IPS-18a (cell line): ENCODE measurements at regions not wholly inside any gene's neighbourhood (a gene's known extent, or its start where the extent isn't known, plus 50 kb on each side); places are given as distances from the start of the nearest gene placed in this dataset.
"Not testable (repeated sequence)": the region's sequence is repeated elsewhere in the genome, so short reads cannot be mapped to it uniquely, and the experiment has no call there.

Source experiments
- H3K27ac ChIP-seq: one replicate; pipeline ENCODE4 v1.5.1; 2013; ENCODE audit warnings: low read length
- H3K27me3 ChIP-seq: one replicate; pipeline ENCODE4 v1.6.1; 2013; ENCODE audit warnings: mild to moderate bottlenecking, low read length; ENCODE audit not compliant: control insufficient read depth, insufficient read depth
- H3K36me3 ChIP-seq: one replicate; pipeline ENCODE4 v1.6.1; 2013; ENCODE audit warnings: low read depth, low read length; ENCODE audit not compliant: control insufficient read depth
- H3K4me1 ChIP-seq: one replicate; pipeline ENCODE4 v1.6.1; 2013; ENCODE audit warnings: low read depth, low read length; ENCODE audit not compliant: control insufficient read depth
- H3K4me3 ChIP-seq: one replicate; pipeline ENCODE4 v1.5.1; 2013; ENCODE audit warnings: low read length
- H3K9ac ChIP-seq: one replicate; pipeline ENCODE4 v1.6.1; 2013; ENCODE audit warnings: mild to moderate bottlenecking, low read length, moderate library complexity
- H3K9me3 ChIP-seq: one replicate; pipeline ENCODE4 v1.6.1; 2013; ENCODE audit warnings: low read depth, low read length; ENCODE audit not compliant: control insufficient read depth

- no peak overlapping the region for H3K9ac ChIP-seq
- H3K4me1 ChIP-seq, result no peaks in the 10 kb centered on the region
- H3K4me3 ChIP-seq, result no peak overlapping the region
- H3K9me3 ChIP-seq, result no peaks in the 10 kb centered on the region
- no peaks in the 10 kb centered on the region for H3K36me3 ChIP-seq
- no peak overlapping the region for H3K27ac ChIP-seq
- H3K27me3 ChIP-seq, result no peaks in the 10 kb centered on the region
Measured at GRCh38 chr2:163133602-163134001, 295.0 kb upstream of the KCNH7 start.

DNA sequence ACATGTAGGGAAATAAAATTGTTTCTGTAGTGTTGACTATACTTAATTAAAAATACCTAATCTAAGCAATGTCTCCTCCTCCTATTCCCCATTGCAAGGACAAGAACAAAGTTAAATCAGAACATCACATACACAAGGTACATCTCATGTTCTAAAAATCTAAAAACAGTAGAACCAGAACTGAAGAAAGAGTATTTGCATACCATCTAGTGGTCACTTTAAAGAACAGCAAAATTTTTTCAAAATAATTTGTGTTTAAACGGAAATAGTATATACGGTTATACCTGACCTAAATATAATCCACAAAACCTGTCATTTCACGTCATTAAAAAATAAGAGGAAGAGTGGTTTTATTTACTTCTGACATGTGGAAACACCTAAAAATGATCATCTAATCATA, 294.3 kb upstream of the KCNH7 start:
- Histone ChIP-seq H3K9me3 (no peaks in the 10 kb centered on the region), H3K27me3 (no peaks in the 10 kb centered on the region), H3K27ac (no peak overlapping the region), H3K4me1 (no peaks in the 10 kb centered on the region), H3K36me3 (no peaks in the 10 kb centered on the region), H3K9ac (no peak overlapping the region), H3K4me3 (no peak overlapping the region)

DNA sequence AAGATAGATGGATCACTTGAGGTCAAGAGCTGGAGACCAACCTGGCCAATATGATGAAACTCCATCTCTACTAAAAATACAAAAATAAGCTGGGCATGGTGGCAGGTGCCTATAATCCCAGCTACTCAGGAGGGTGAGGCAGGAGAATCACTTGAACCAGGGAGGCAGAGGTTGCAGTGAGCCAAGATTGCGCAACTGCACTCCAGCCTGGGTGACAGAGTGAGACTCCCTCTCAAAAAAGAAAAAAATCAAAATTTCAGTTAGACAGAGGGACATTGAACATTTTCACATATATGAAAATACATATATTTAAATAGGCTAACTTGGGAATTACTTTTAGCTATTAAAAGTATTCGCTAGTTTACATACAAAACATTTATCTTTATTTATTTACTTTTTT, 293.6 kb upstream of the KCNH7 start:
- not testable (repeated sequence) for H3K4me1 ChIP-seq, H3K9ac ChIP-seq, H3K36me3 ChIP-seq, H3K4me3 ChIP-seq, H3K27ac ChIP-seq, H3K27me3 ChIP-seq, H3K9me3 ChIP-seq

DNA sequence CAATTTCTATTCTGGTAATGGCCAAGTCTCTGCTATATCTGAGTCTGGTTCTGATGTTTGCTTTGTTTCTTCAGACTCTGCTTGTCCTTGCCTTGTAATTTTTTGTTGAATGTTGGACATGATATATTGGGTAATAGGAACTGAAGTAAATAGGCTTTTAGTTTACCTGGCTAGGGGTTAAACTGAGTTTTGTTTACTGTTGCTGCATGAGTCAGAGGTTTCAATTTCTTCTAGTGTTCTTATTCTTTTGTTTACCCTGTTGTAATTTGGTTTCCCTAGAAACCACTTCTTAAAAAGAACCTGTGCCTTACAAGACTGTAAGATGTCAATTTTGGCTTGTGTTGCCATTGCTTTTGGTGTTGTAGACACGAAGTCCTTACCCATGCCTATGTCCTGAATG, 285.0 kb upstream of the KCNH7 start:
- no peaks in the 10 kb centered on the region for H3K36me3 ChIP-seq
- no peaks in the 10 kb centered on the region for H3K4me1 ChIP-seq
- H3K9ac ChIP-seq, result no peak overlapping the region
- no peaks in the 10 kb centered on the region for H3K27me3 ChIP-seq
- no peak overlapping the region for H3K4me3 ChIP-seq
- H3K27ac ChIP-seq, result no peak overlapping the region
- no peaks in the 10 kb centered on the region for H3K9me3 ChIP-seq

GRCh38 chr2:163122257-163122656, 283.7 kb upstream of the KCNH7 start:
- H3K4me1 ChIP-seq, result no peaks in the 10 kb centered on the region
- H3K9me3 ChIP-seq, result no peaks in the 10 kb centered on the region
- H3K36me3 ChIP-seq, result no peaks in the 10 kb centered on the region
- no peaks in the 10 kb centered on the region for H3K27me3 ChIP-seq
- no peak overlapping the region for H3K27ac ChIP-seq
- H3K4me3 ChIP-seq, result no peak overlapping the region
- no peak overlapping the region for H3K9ac ChIP-seq

- Histone ChIP-seq H3K9ac (no peak overlapping the region), H3K27ac (no peak overlapping the region), H3K4me1 (no peaks in the 10 kb centered on the region), H3K9me3 (no peaks in the 10 kb centered on the region), H3K36me3 (no peaks in the 10 kb centered on the region), H3K27me3 (no peaks in the 10 kb centered on the region), H3K4me3 (no peak overlapping the region)
Measured at GRCh38 chr2:163121483-163121882, 282.9 kb upstream of the KCNH7 start.

DNA sequence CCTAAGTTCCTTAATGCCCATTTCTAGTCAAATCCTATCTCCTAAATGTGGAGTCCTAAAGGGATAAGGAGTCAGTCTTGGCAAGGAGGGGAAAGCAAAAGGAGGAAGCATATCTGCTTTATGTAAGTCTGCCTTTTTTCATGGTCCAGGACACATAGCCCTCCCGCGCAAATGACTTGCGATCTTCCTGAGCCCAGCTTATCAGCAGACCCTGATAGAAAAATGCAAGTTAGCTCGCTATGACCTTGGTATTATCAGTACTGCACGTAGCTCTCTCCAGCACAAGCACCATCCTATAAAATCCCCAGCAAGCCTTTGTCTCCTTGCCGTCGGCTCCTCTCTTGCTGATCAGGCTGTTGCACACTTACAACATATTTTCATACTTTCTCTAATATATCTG, 281.4 kb upstream of the KCNH7 start:
- Histone ChIP-seq H3K9me3 (no peaks in the 10 kb centered on the region), H3K27ac (no peak overlapping the region), H3K36me3 (no peaks in the 10 kb centered on the region), H3K4me3 (no peak overlapping the region), H3K27me3 (no peaks in the 10 kb centered on the region), H3K9ac (no peak overlapping the region), H3K4me1 (no peaks in the 10 kb centered on the region)

DNA sequence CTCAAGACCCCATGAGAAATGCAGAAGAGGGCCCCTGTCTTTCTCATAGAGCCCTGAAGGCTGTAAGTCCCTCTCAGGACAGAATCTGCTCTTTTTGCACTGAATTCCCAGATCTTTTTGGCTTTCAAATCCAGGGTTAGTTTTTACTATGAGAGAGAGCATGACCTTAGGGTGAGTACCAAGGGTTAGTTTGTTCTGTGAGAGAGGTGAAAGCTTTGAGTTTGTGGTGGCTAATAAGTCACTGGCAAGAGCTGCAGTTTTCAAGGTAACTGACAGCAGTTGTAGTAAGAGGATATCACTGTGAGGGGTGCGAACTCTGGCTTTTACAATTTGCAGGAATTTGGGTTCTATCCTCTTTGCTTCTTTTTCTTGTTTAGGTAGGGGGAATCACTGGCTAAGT, 248.4 kb upstream of the KCNH7 start:
- Histone ChIP-seq H3K9ac (no peak overlapping the region), H3K36me3 (no peaks in the 10 kb centered on the region), H3K4me1 (no peaks in the 10 kb centered on the region), H3K9me3 (peaks cover 24% of the 10 kb centered on the region), H3K27me3 (no peaks in the 10 kb centered on the region), H3K4me3 (no peak overlapping the region), H3K27ac (no peak overlapping the region)

- H3K9me3 ChIP-seq, result peaks cover 25% of the 10 kb centered on the region
- not testable (repeated sequence) for H3K27me3 ChIP-seq, H3K4me1 ChIP-seq, H3K9ac ChIP-seq, H3K27ac ChIP-seq, H3K4me3 ChIP-seq, H3K36me3 ChIP-seq
Measured at GRCh38 chr2:163085366-163086024, 246.9 kb upstream of the KCNH7 start.

GRCh38 chr2:163081754-163082153, 243.2 kb upstream of the KCNH7 start:
- peaks cover 13% of the 10 kb centered on the region for H3K4me1 ChIP-seq
- no peak overlapping the region for H3K9ac ChIP-seq
- no peak overlapping the region for H3K4me3 ChIP-seq

DNA sequence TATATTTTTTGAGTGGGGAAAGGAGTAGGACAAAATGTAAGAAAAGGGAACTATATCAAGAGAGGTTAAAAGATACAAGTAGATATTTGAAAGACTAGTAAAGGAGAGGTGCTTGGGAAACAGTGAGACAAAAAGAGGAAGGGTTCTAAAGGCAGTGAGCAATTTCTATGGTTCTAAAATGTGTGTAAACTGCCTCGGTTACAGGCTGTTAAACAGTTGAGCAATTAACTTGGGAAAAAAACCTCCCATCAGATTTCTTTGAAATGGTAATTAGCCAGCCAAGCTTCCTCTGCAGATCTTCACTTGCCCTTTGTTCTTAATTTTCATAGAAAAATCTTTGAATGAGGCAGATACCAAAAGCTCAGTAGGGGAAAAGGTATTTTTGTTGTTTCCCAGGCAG, 238.7 kb upstream of the KCNH7 start:
- Histone ChIP-seq H3K9ac (no peak overlapping the region), H3K9me3 (peaks cover 12% of the 10 kb centered on the region), H3K27me3 (no peaks in the 10 kb centered on the region), H3K36me3 (no peaks in the 10 kb centered on the region), H3K4me1 (peaks cover 16% of the 10 kb centered on the region), H3K27ac (no peak overlapping the region), H3K4me3 (no peak overlapping the region)

More at GRCh38 chr2:163081754-163082153, 243.2 kb upstream of the KCNH7 start:
- Histone ChIP-seq H3K36me3 (no peaks in the 10 kb centered on the region), H3K27ac (no peak overlapping the region), H3K9me3 (peaks cover 33% of the 10 kb centered on the region), H3K27me3 (no peaks in the 10 kb centered on the region)

DNA sequence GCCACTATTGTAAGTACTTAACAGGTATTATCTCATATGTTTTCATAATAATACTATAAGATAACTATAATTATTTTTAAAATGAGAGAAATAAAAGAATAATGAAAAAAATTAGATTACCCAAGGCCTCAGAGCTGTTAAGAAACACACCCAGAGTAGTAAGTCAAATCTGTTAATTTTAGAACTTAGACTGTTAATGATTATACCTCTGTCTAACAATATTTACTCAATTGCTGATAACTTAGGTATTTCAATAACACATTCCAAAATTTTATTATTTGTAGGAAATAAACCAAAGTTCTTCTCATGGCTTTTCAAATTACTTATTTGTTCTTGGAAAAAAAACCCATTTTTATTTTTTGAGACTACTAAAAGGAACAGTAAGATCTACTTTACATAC, 227.5 kb upstream of the KCNH7 start:
- Histone ChIP-seq H3K4me3 (no peak overlapping the region), H3K9ac (no peak overlapping the region), H3K4me1 (no peaks in the 10 kb centered on the region), H3K27me3 (no peaks in the 10 kb centered on the region), H3K9me3 (no peaks in the 10 kb centered on the region), H3K36me3 (no peaks in the 10 kb centered on the region), H3K27ac (no peak overlapping the region)
